Kidney (tissue), 13 donors: ENCODE measurements at regions not wholly inside any gene's neighbourhood (a gene's known extent, or its start where the extent isn't known, plus 50 kb on each side); places are given as distances from the start of the nearest gene placed in this dataset.

Experiments
- DNase-seq, 5 donors: peaks; one replicate each; pipeline ENCODE4 v3.0.0-alpha.2; 2013 to 2020
- FAIRE-seq: peaks from 2 replicates; lab custom pipeline; 2012; peaks lifted over from hg19 to GRCh38; lab: Jason Lieb, UNC
- H3K27ac ChIP-seq, 2 donors: one replicate each; pipeline ENCODE4 v1.7.0; 2013; ENCODE audit warnings: low read depth in 2 of 2, low read length in 2 of 2, inconsistent platforms in 1 of 2
- H3K27me3 ChIP-seq: one replicate; pipeline ENCODE4 v1.7.1; 2013; ENCODE audit warnings: low read length, inconsistent platforms; ENCODE audit not compliant: control insufficient read depth, insufficient read depth
- H3K36me3 ChIP-seq, 3 donors: one replicate each; pipeline versions ENCODE4 v1.7.0 to v1.7.1; 2013; ENCODE audit warnings: low read length in 3 of 3, control low read depth in 1 of 3, inconsistent platforms in 1 of 3; ENCODE audit not compliant: insufficient read depth in 3 of 3, control insufficient read depth in 2 of 3
- H3K4me1 ChIP-seq, 3 donors: one replicate each; pipeline versions ENCODE4 v1.7.0 to v1.7.1; 2013; ENCODE audit warnings: low read length in 3 of 3, inconsistent platforms in 1 of 3, low read depth in 1 of 3; ENCODE audit not compliant: control insufficient read depth in 2 of 3, insufficient read depth in 2 of 3
- H3K4me3 ChIP-seq, 3 donors: one replicate each; pipeline versions ENCODE4 v1.7.0 to v1.8.1; 2013; ENCODE audit warnings: low read length in 3 of 3, control low read depth in 1 of 3, inconsistent platforms in 1 of 3
- H3K9ac ChIP-seq, 3 donors: one replicate each; pipeline versions ENCODE4 v1.7.0 to v1.7.1; 2013; ENCODE audit warnings: low read length in 3 of 3, control low read depth in 1 of 3, inconsistent platforms in 1 of 3
- H3K9me3 ChIP-seq, 3 donors: one replicate each; pipeline versions ENCODE4 v1.7.0 to v1.7.1; 2013; ENCODE audit warnings: low read length in 3 of 3, control low read depth in 1 of 3, inconsistent platforms in 1 of 3; ENCODE audit not compliant: control insufficient read depth in 2 of 3, insufficient read depth in 1 of 3
- CTCF ChIP-seq: IDR thresholded peaks from 3 replicates; pipeline ENCODE4 v1.5.1; 2012; ENCODE audit warnings: mild to moderate bottlenecking, moderate library complexity, borderline replicate concordance; ENCODE audit not compliant: insufficient read depth; ENCODE audit errors: extremely low read depth
- intact Hi-C: fragments of 100-400 bp; cut with DNase I; formaldehyde crosslinking; loops from one replicate; pipeline ENCODE4 v1.11.1; 2022
- donor health status: control.
- donor health status: control.
- donor health status: control.
- donor health status: control.
- donor health status: control.
- donor health status: DM: yes; HTN: yes; CAD: no.
- donor health status: Normal renal cell carcinoma (clear cell type).

GRCh38 chr3:24704496-24704895 lies 209.8 kb upstream of the THRB start:
- DNase-seq (no peak), FAIRE-seq (no peak)
- H3K27me3 ChIP-seq, result no peaks in the 10 kb centered on the region
- no peak for TF ChIP-seq CTCF
- H3K27ac ChIP-seq, result no peak overlapping the region
- no peaks in the 10 kb centered on the region for H3K4me1 ChIP-seq
- H3K4me3 ChIP-seq, result no peak overlapping the region
- H3K36me3 ChIP-seq, result no peaks in the 10 kb centered on the region
- H3K9me3 ChIP-seq, result no peaks in the 10 kb centered on the region
- intact Hi-C loops, result no loop called here
- no peak overlapping the region for H3K9ac ChIP-seq

DNA sequence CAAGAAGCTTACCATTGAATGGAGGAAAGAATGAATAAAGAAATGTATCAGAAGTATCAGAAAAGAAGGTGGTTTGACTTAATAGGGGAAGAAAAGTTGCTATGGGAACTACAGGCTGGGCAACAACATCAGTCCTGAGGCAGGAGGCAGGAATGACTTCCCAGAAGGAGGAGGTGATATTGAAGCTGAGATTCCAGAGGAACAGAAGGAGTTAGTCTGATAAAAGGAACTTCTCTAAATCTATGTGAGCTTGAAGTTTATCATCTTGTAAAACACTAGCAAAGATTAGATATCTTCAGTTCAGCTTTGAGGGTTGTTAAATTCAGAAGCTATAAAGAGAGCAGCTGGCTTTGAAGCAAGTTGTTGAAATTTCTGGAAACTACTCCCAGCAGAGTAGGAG lies 213.3 kb upstream of the THRB start:
- no peaks in the 10 kb centered on the region for H3K36me3 ChIP-seq
- H3K27me3 ChIP-seq, result no peaks in the 10 kb centered on the region
- TF ChIP-seq CTCF, result no peak
- no peak overlapping the region for H3K4me3 ChIP-seq
- no peak overlapping the region for H3K27ac ChIP-seq
- no peaks in the 10 kb centered on the region for H3K4me1 ChIP-seq
- no peak for DNase-seq
- H3K9me3 ChIP-seq, result no peaks in the 10 kb centered on the region
- no peak for FAIRE-seq
- no peak overlapping the region for H3K9ac ChIP-seq
- intact Hi-C loops, result no loop called here

GRCh38 chr3:24709956-24710355 lies 215.3 kb upstream of the THRB start:
- TF ChIP-seq CTCF, result no peak
- H3K9ac ChIP-seq, result no peak overlapping the region
- no peak overlapping the region for H3K4me3 ChIP-seq
- FAIRE-seq (no peak), DNase-seq (no peak)
- H3K27me3 ChIP-seq, result no peaks in the 10 kb centered on the region
- no peaks in the 10 kb centered on the region for H3K36me3 ChIP-seq
- H3K4me1 ChIP-seq, result no peaks in the 10 kb centered on the region
- intact Hi-C loops, result no loop called here
- no peaks in the 10 kb centered on the region for H3K9me3 ChIP-seq
- no peak overlapping the region for H3K27ac ChIP-seq

DNA sequence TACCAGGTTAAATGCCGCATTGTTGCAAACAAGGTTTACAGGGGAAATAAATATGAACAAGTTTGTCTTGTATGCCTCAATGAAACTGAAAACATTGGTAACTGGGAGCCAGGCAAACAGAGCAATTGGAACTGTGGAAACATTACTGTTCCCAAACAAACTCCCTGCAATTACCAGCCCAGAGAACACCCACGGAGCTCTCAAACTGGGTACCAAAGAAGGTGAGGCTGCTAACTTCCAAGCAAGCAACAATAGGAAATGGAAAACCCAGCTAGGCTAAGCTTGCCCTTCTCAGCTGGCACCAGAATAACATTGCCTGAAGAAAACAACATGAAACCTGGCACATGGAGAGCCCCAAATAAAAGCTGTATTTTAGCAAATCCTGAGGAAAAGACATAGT lies 218.9 kb upstream of the THRB start:
- peak in 1 of 5 donors; percentile 27 for DNase-seq
- intact Hi-C loops, result no loop called here
- no peak overlapping the region for H3K27ac ChIP-seq
- no peaks in the 10 kb centered on the region for H3K36me3 ChIP-seq
- H3K27me3 ChIP-seq, result no peaks in the 10 kb centered on the region
- H3K9me3 ChIP-seq, result no peaks in the 10 kb centered on the region
- FAIRE-seq, result no peak
- no peak overlapping the region for H3K9ac ChIP-seq
- H3K4me1 ChIP-seq, result no peaks in the 10 kb centered on the region
- H3K4me3 ChIP-seq, result no peak overlapping the region
- no peak for TF ChIP-seq CTCF
